Trophoblast cell (in vitro differentiated cells and primary cell): ENCODE measurements at regions not wholly inside any gene's neighbourhood (a gene's known extent, or its start where the extent isn't known, plus 50 kb on each side); places are given as distances from the start of the nearest gene placed in this dataset.
"Not testable (repeated sequence)": the region's sequence is repeated elsewhere in the genome, so short reads cannot be mapped to it uniquely, and the experiment has no call there.

Experiments used
- DNase-seq, 2 donors: peaks; one replicate each; pipeline ENCODE4 v3.0.0-alpha.2; 2016
- H2AFZ ChIP-seq: 2 replicates; pipeline ENCODE4 v1.6.1; 2013; ENCODE audit warnings: low read length, moderate library complexity, mild to moderate bottlenecking; ENCODE audit not compliant: insufficient read depth, poor library complexity
- H2AK5ac ChIP-seq: 2 replicates; pipeline ENCODE4 v1.6.1; 2013; ENCODE audit warnings: mild to moderate bottlenecking, low read length
- H2BK120ac ChIP-seq: 2 replicates; pipeline ENCODE4 v1.6.1; 2013; ENCODE audit warnings: low read length, mild to moderate bottlenecking, moderate library complexity; ENCODE audit not compliant: insufficient read depth, poor library complexity
- H2BK12ac ChIP-seq: 2 replicates; pipeline ENCODE4 v1.6.1; 2013; ENCODE audit warnings: mild to moderate bottlenecking, low read length, moderate library complexity
- H2BK5ac ChIP-seq: 2 replicates; pipeline ENCODE4 v1.6.1; 2013; ENCODE audit warnings: low read length, low read depth, moderate library complexity, mild to moderate bottlenecking; ENCODE audit not compliant: poor library complexity
- H3K14ac ChIP-seq: 2 replicates; pipeline ENCODE4 v1.6.1; 2013; ENCODE audit warnings: mild to moderate bottlenecking, low read length
- H3K18ac ChIP-seq: 2 replicates; pipeline ENCODE4 v1.6.1; 2013; ENCODE audit warnings: mild to moderate bottlenecking, low read length
- H3K23ac ChIP-seq: 2 replicates; pipeline ENCODE4 v1.6.1; 2013; ENCODE audit warnings: low read length
- H3K27ac ChIP-seq: 2 replicates; pipeline ENCODE4 v1.5.1; 2013; ENCODE audit warnings: low read depth, mild to moderate bottlenecking, inconsistent platforms, low read length, moderate library complexity
- H3K27me3 ChIP-seq: 2 replicates; pipeline ENCODE4 v1.6.1; 2013; ENCODE audit warnings: inconsistent platforms, mild to moderate bottlenecking, low read length, moderate library complexity; ENCODE audit not compliant: insufficient read depth
- H3K36me3 ChIP-seq, 2 experiments: 1 replicate in 1 of 2; 2 replicates in 1 of 2; pipeline ENCODE4 v1.6.1; 2013; ENCODE audit warnings: low read length in 2 of 2, mild to moderate bottlenecking in 2 of 2, moderate library complexity in 1 of 2; ENCODE audit not compliant: insufficient read depth in 2 of 2, control insufficient read depth in 1 of 2
- H3K4ac ChIP-seq: 2 replicates; pipeline ENCODE4 v1.6.1; 2013; ENCODE audit warnings: low read depth, mild to moderate bottlenecking, low read length, moderate library complexity
- H3K4me1 ChIP-seq, 2 experiments: 1 replicate in 1 of 2; 2 replicates in 1 of 2; pipeline ENCODE4 v1.6.1; 2013; ENCODE audit warnings: low read length in 2 of 2, mild to moderate bottlenecking in 2 of 2, moderate library complexity in 1 of 2; ENCODE audit not compliant: insufficient read depth in 2 of 2, control insufficient read depth in 1 of 2
- H3K4me2 ChIP-seq: 2 replicates; pipeline ENCODE4 v1.6.1; 2013; ENCODE audit warnings: inconsistent platforms, mild to moderate bottlenecking, low read length, moderate library complexity
- H3K4me3 ChIP-seq: 2 replicates; pipeline ENCODE4 v1.5.1; 2013; ENCODE audit warnings: mild to moderate bottlenecking, low read depth, low read length, inconsistent platforms
- H3K79me1 ChIP-seq: one replicate; pipeline ENCODE4 v1.6.1; 2013; ENCODE audit warnings: low read length
- H3K79me2 ChIP-seq: 2 replicates; pipeline ENCODE4 v1.6.1; 2013; ENCODE audit warnings: low read length, mild to moderate bottlenecking; ENCODE audit not compliant: control insufficient read depth, insufficient read depth, poor library complexity
- H3K9ac ChIP-seq: 2 replicates; pipeline ENCODE4 v1.6.1; 2013; ENCODE audit warnings: mild to moderate bottlenecking, low read length
- H3K9me3 ChIP-seq: 2 replicates; pipeline ENCODE4 v1.6.1; 2013; ENCODE audit warnings: low read depth, mild to moderate bottlenecking, control low read depth, inconsistent platforms, low read length; ENCODE audit not compliant: insufficient read depth
- H4K12ac ChIP-seq: 2 replicates; pipeline ENCODE4 v1.6.1; 2013; ENCODE audit warnings: low read depth, mild to moderate bottlenecking, low read length, moderate library complexity
- H4K8ac ChIP-seq: 2 replicates; pipeline ENCODE4 v1.6.1; 2013; ENCODE audit warnings: low read depth, mild to moderate bottlenecking, low read length, moderate library complexity
- H4K91ac ChIP-seq: one replicate; pipeline ENCODE4 v1.6.1; 2013; ENCODE audit warnings: low read depth, mild to moderate bottlenecking, low read length, moderate library complexity
- WGBS: extraction: QIAGEN DNeasy Blood & Tissue Kit; methylation state at CpG from one replicate; pipeline ENCODE4 v1.1.7; 2013; ENCODE audit warnings: missing lambda C conversion rate; ENCODE audit not compliant: insufficient read length, insufficient coverage; ENCODE audit errors: extremely low coverage; 5-methylcytosine and 5-hydroxymethylcytosine counted together

DNA sequence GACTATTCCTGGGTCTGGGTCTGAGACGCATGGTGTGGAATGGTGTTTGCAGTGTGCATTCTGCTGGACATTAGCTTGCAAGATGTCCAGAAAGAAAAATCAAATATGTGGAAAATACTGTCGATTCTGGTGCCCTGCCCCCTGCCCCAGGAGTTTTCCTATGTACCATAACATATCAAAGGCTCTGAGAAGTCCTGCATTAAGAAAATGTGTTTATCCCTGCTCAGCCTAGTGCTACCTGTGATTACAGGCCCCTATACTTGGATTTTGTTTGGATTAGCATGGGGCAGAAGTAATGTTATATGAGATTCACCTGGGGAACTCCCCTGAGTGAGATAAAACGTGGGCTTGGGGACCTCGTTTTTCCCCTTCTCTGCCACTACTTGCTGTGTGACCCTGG lies 325.0 kb downstream of the CBLN1 start:
- H4K12ac ChIP-seq, result no peak overlapping the region

DNA sequence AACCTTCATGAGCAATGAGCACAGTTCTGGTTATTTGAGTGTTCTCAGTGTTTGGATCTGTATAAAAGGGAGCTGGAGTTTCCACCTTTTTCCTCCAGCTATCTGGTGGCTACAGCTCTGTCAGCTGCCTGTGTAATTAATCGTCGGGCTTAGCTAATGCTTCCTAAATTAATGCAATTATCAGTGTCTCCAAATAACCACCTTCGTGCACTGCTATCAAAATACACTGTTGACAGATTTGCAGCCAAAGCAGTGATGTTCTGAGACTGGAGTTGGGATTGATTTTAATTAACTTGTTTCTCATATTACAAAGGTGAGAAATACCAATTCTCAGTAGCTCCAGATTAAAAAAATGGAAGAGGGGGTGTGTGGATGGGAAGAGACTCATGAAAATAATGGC lies 325.8 kb downstream of the CBLN1 start:
- H2AK5ac ChIP-seq, result no peak overlapping the region
- no peaks in the 10 kb centered on the region for H3K9me3 ChIP-seq
- no peak overlapping the region for H3K18ac ChIP-seq
- H3K4me2 ChIP-seq, result no peak overlapping the region
- no peaks in the 10 kb centered on the region for H3K27me3 ChIP-seq
- H3K4me3 ChIP-seq, result no peak overlapping the region
- H3K4me1 ChIP-seq, result no peaks in the 10 kb centered on the region
- no peak overlapping the region for H3K9ac ChIP-seq
- H3K79me2 ChIP-seq, result no peaks in the 10 kb centered on the region
- no peak overlapping the region for H3K14ac ChIP-seq
- no peaks in the 10 kb centered on the region for H3K79me1 ChIP-seq
- H3K4ac ChIP-seq, result no peak overlapping the region
- H4K12ac ChIP-seq, result no peak overlapping the region
- no peak overlapping the region for H4K8ac ChIP-seq
- H2AFZ ChIP-seq, result no peak overlapping the region
- no peak for DNase-seq
- WGBS, result no CpG with 5 or more reads among the region's 3 CpGs
- no peaks in the 10 kb centered on the region for H3K36me3 ChIP-seq
- H2BK5ac ChIP-seq, result no peak overlapping the region
- no peak overlapping the region for H4K91ac ChIP-seq
- no peak overlapping the region for H2BK120ac ChIP-seq
- H3K27ac ChIP-seq, result no peak overlapping the region
- H3K23ac ChIP-seq, result no peak overlapping the region
- no peak overlapping the region for H2BK12ac ChIP-seq

More for the DNA sequence above, 325.0 kb downstream of the CBLN1 start:
- Histone ChIP-seq H3K23ac (no peak overlapping the region), H2BK5ac (no peak overlapping the region), H3K14ac (no peak overlapping the region), H3K4me2 (no peak overlapping the region), H2BK120ac (no peak overlapping the region), H3K4me3 (no peak overlapping the region), H2BK12ac (no peak overlapping the region), H3K9ac (no peak overlapping the region), H3K27me3 (no peaks in the 10 kb centered on the region), H3K79me1 (no peaks in the 10 kb centered on the region), H3K4ac (no peak overlapping the region), H3K18ac (no peak overlapping the region), H3K79me2 (no peaks in the 10 kb centered on the region), H3K36me3 (no peaks in the 10 kb centered on the region), H4K91ac (no peak overlapping the region), H2AFZ (no peak overlapping the region), H4K8ac (no peak overlapping the region), H3K27ac (no peak overlapping the region), H3K9me3 (no peaks in the 10 kb centered on the region), H3K4me1 (peaks cover 0 to under 1% of the 10 kb centered on the region in 2 experiments), H2AK5ac (no peak overlapping the region)
- no CpG with 5 or more reads among the region's 4 CpGs for WGBS
- no peak for DNase-seq

DNA sequence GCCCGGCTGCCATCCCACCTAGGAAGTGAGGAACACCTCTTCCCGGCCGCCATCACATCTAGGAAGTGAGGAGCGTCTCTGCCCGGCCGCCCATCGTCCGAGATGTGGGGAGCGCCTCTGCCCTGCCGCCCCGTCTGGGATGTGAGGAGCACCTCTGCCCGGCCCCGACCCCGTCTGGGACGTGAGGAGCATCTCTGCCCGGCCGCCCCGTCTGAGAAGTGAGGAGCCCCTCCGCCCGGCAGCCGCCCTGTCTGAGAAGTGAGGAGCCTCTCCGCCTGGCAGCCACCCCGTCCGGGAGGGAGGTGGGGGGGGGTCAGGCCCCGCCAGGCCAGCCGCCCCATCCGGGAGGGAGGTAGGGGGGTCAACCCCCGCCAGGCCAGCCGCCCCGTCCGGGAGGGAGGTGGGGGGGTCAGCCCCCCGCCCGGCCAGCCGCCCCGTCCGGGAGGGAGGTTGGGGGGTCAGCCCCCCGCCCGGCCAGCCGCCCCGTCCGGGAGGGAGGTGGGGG lies 330.0 kb downstream of the CBLN1 start:
- not testable (repeated sequence) for H2AK5ac ChIP-seq, H3K4me1 ChIP-seq, H3K4me2 ChIP-seq, H4K8ac ChIP-seq, H2AFZ ChIP-seq, H3K27me3 ChIP-seq, H3K14ac ChIP-seq, H2BK120ac ChIP-seq, DNase-seq, H3K36me3 ChIP-seq, H4K91ac ChIP-seq, H3K18ac ChIP-seq, H3K4me3 ChIP-seq, H3K9me3 ChIP-seq, H3K23ac ChIP-seq, H2BK12ac ChIP-seq, H3K79me1 ChIP-seq, H3K4ac ChIP-seq, H4K12ac ChIP-seq, H2BK5ac ChIP-seq, H3K9ac ChIP-seq, H3K27ac ChIP-seq, H3K79me2 ChIP-seq
- WGBS, result no CpG with 5 or more reads among the region's 41 CpGs

DNA sequence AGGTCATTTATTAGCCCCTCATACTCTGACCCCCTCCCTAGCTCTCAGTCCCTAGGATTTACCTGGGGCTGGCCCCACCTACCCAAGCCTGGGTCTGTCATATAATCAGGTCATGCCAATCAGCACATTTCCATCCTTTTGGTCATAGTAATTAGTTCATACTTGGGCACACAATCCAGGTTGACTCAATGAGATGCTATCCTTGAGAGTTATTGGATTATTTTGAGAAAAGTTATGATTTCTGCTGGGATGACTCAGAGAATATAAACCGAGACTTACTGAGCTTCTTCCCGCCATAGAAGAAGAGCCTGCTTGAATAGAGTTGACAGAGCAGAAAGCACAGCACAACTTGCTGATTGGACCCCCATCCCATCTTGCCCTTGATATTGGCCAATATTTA lies 331.5 kb downstream of the CBLN1 start:
- H4K12ac ChIP-seq, result no peak overlapping the region
- no CpG with 5 or more reads among the region's 2 CpGs for WGBS
- no peaks in the 10 kb centered on the region for H3K79me2 ChIP-seq
- H4K91ac ChIP-seq, result no peak overlapping the region
- no peak for DNase-seq
- H3K18ac ChIP-seq, result no peak overlapping the region
- H3K27ac ChIP-seq, result no peak overlapping the region
- H3K36me3 ChIP-seq, result no peaks in the 10 kb centered on the region
- no peak overlapping the region for H2AK5ac ChIP-seq
- no peak overlapping the region for H2BK5ac ChIP-seq
- no peak overlapping the region for H3K4me2 ChIP-seq
- no peak overlapping the region for H2AFZ ChIP-seq
- no peak overlapping the region for H4K8ac ChIP-seq
- H3K79me1 ChIP-seq, result no peaks in the 10 kb centered on the region
- no peak overlapping the region for H3K4ac ChIP-seq
- no peaks in the 10 kb centered on the region for H3K4me1 ChIP-seq
- no peak overlapping the region for H3K9ac ChIP-seq
- no peak overlapping the region for H2BK120ac ChIP-seq
- H3K27me3 ChIP-seq, result no peaks in the 10 kb centered on the region
- no peak overlapping the region for H3K23ac ChIP-seq
- no peak overlapping the region for H3K4me3 ChIP-seq
- H3K9me3 ChIP-seq, result no peaks in the 10 kb centered on the region
- no peak overlapping the region for H3K14ac ChIP-seq
- H2BK12ac ChIP-seq, result no peak overlapping the region
